ENCODE measurements at regions not wholly inside any gene's neighbourhood (a gene's known extent, or its start where the extent isn't known, plus 50 kb on each side); places are given as distances from the start of the nearest gene placed in this dataset.

DNA sequence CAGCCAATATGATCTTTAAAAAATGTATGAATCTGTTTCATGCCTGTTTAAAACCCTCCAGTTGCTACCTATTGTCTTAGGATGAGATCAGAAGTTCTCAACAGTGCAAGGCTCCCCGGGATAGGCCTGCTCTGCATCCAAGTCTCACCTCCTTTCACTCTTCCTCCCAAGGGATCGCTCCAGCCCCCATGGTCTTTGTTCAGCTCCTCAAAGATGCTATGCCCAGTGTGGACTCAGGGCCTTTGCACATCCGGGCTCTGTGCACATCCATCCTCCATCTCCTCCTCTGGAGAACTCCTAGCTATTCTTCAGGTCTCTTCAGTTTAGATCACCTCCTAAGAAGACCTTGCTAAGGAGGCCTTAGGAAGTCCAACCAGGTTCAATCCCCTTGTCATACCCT lies 82.7 kb upstream of the LEP start:
- TF ChIP-seq, protein P1, sequence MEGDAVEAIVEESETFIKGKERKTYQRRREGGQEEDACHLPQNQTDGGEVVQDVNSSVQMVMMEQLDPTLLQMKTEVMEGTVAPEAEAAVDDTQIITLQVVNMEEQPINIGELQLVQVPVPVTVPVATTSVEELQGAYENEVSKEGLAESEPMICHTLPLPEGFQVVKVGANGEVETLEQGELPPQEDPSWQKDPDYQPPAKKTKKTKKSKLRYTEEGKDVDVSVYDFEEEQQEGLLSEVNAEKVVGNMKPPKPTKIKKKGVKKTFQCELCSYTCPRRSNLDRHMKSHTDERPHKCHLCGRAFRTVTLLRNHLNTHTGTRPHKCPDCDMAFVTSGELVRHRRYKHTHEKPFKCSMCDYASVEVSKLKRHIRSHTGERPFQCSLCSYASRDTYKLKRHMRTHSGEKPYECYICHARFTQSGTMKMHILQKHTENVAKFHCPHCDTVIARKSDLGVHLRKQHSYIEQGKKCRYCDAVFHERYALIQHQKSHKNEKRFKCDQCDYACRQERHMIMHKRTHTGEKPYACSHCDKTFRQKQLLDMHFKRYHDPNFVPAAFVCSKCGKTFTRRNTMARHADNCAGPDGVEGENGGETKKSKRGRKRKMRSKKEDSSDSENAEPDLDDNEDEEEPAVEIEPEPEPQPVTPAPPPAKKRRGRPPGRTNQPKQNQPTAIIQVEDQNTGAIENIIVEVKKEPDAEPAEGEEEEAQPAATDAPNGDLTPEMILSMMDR (conservative IDR thresholded peaks at IDR 0.05; ENCODE audit: low read depth, low read length) = no peak
- no peak for TF ChIP-seq EZH2 (IDR thresholded peaks at IDR 0.05; ENCODE audit: borderline replicate concordance, low read depth, low read length, poor library complexity, severe bottlenecking)
